GM20000 (cell line): ENCODE measurements at regions not wholly inside any gene's neighbourhood (a gene's known extent, or its start where the extent isn't known, plus 50 kb on each side); places are given as distances from the start of the nearest gene placed in this dataset.

Experiments used
- DNase-seq: peaks from one replicate; pipeline ENCODE4 v3.0.0; 2012; ENCODE audit warnings: low spot score
- CTCF ChIP-seq: IDR thresholded peaks from 2 replicates; pipeline ENCODE4 v1.5.1; 2012; ENCODE audit warnings: mild to moderate bottlenecking, control low read depth; ENCODE audit errors: extremely low read depth, missing control alignments

GRCh38 chr17:71273441-71273840 lies 847.4 kb upstream of the SOX9 start:
- DNase-seq, result no peak
- no peak for TF ChIP-seq CTCF

GRCh38 chr17:71276079-71276478 lies 844.7 kb upstream of the SOX9 start:
- no peak for DNase-seq
- TF ChIP-seq CTCF, result no peak

- TF ChIP-seq CTCF, result no peak
These were observed 837.3 kb upstream of the SOX9 start for GRCh38 chr17:71283486-71283885.

GRCh38 chr17:71284032-71284755 lies 836.6 kb upstream of the SOX9 start:
- DNase-seq, result no peak
- no peak for TF ChIP-seq CTCF

More at GRCh38 chr17:71283486-71283885, 837.3 kb upstream of the SOX9 start:
- no peak for DNase-seq

GRCh38 chr17:71286625-71287024 lies 834.2 kb upstream of the SOX9 start:
- no peak for TF ChIP-seq CTCF
- no peak for DNase-seq

GRCh38 chr17:71287071-71287823 lies 833.6 kb upstream of the SOX9 start:
- TF ChIP-seq CTCF, result no peak

GRCh38 chr17:71292006-71292405 lies 828.8 kb upstream of the SOX9 start:
- no peak for TF ChIP-seq CTCF

More at GRCh38 chr17:71287071-71287823, 833.6 kb upstream of the SOX9 start:
- no peak for DNase-seq

More at GRCh38 chr17:71292006-71292405, 828.8 kb upstream of the SOX9 start:
- DNase-seq, result no peak
